ENCODE measurements at regions not wholly inside any gene's neighbourhood (a gene's known extent, or its start where the extent isn't known, plus 50 kb on each side); places are given as distances from the start of the nearest gene placed in this dataset.

GRCh38 chr4:1543561-1543960 lies 137.3 kb upstream of the NKX1-1 start:
- no peak for DNase-seq (ENCODE audit: low spot score)

GRCh38 chr4:1542516-1543320 lies 136.5 kb upstream of the NKX1-1 start:
- DNase-seq (ENCODE audit: low spot score) = no peak

GRCh38 chr4:1542226-1542490 lies 135.9 kb upstream of the NKX1-1 start:
- DNase-seq (ENCODE audit: low spot score) = no peak

- DNase-seq (ENCODE audit: low spot score) = no peak
These were observed 135.4 kb upstream of the NKX1-1 start for GRCh38 chr4:1541449-1542225.

GRCh38 chr4:1540601-1541375 lies 134.5 kb upstream of the NKX1-1 start:
- no peak for DNase-seq (ENCODE audit: low spot score)

- no peak for DNase-seq (ENCODE audit: low spot score)
These were observed 133.8 kb upstream of the NKX1-1 start for GRCh38 chr4:1539859-1540600.

GRCh38 chr4:1538941-1539772 lies 132.9 kb upstream of the NKX1-1 start:
- no peak for DNase-seq (ENCODE audit: low spot score)

- no peak for DNase-seq (ENCODE audit: low spot score)
These were observed 131.8 kb upstream of the NKX1-1 start for GRCh38 chr4:1538096-1538410.

- DNase-seq (ENCODE audit: low spot score) = no peak
These were observed 131.3 kb upstream of the NKX1-1 start for GRCh38 chr4:1537410-1538095.

GRCh38 chr4:1536579-1537409 lies 130.6 kb upstream of the NKX1-1 start:
- no peak for DNase-seq (ENCODE audit: low spot score)

- DNase-seq (ENCODE audit: low spot score) = no peak
These were observed 129.8 kb upstream of the NKX1-1 start for GRCh38 chr4:1535926-1536578.

GRCh38 chr4:1534876-1535526 lies 128.8 kb upstream of the NKX1-1 start:
- no peak for DNase-seq (ENCODE audit: low spot score)

GRCh38 chr4:1534095-1534872 lies 128.0 kb upstream of the NKX1-1 start:
- no peak for DNase-seq (ENCODE audit: low spot score)

- no peak for DNase-seq (ENCODE audit: low spot score)
These were observed 127.3 kb upstream of the NKX1-1 start for GRCh38 chr4:1533501-1534064.

GRCh38 chr4:1532549-1533395 lies 126.5 kb upstream of the NKX1-1 start:
- DNase-seq (ENCODE audit: low spot score) = no peak
